DND-41 (cell line): ENCODE measurements at regions not wholly inside any gene's neighbourhood (a gene's known extent, or its start where the extent isn't known, plus 50 kb on each side); places are given as distances from the start of the nearest gene placed in this dataset.

Source experiments
- ATAC-seq: fragments of 200-7000 bp; cut with Tn5 transposase; 3 replicates; pipeline ENCODE4 v1.9.1; 2021; ENCODE audit warnings: low read depth; ENCODE audit not compliant: insufficient read depth
- DNase-seq: peaks from one replicate; pipeline ENCODE4 v3.0.0-alpha.2; 2020
- H2AFZ ChIP-seq: 2 replicates; pipeline ENCODE4 v1.6.0; 2012; ENCODE audit warnings: low read depth, low read length
- H3K27ac ChIP-seq: 2 replicates; pipeline ENCODE4 v1.5.1; 2012; ENCODE audit warnings: low read length, inconsistent platforms
- H3K27me3 ChIP-seq: fragments of 200-600 bp; sonication (generic); 2 replicates; pipeline ENCODE4 v1.6.0; 2012; ENCODE audit warnings: low read length, mild to moderate bottlenecking, inconsistent platforms; ENCODE audit not compliant: insufficient read depth, poor library complexity
- H3K36me3 ChIP-seq: 2 replicates; pipeline ENCODE4 v1.5.1; 2012; ENCODE audit warnings: low read length, inconsistent platforms; ENCODE audit not compliant: insufficient read depth
- H3K4me1 ChIP-seq: 2 replicates; pipeline ENCODE4 v1.5.1; 2012; ENCODE audit warnings: mild to moderate bottlenecking, low read length; ENCODE audit not compliant: insufficient read depth
- H3K4me2 ChIP-seq: 2 replicates; pipeline ENCODE4 v1.6.0; 2012; ENCODE audit warnings: mild to moderate bottlenecking, moderate library complexity, low read length, inconsistent platforms; ENCODE audit not compliant: insufficient read depth
- H3K4me3 ChIP-seq, 2 experiments: fragments of 200-600 bp in 1 of 2; shearing (Covaris generic) in 1 of 2; 2 replicates each; pipeline ENCODE4 v1.5.1; 2012 to 2016; ENCODE audit warnings: inconsistent platforms in 2 of 2, low read length in 2 of 2, mild to moderate bottlenecking in 2 of 2, low read depth in 1 of 2, moderate library complexity in 1 of 2
- H3K79me2 ChIP-seq: 2 replicates; pipeline ENCODE4 v1.6.0; 2012; ENCODE audit warnings: low read length, inconsistent platforms; ENCODE audit not compliant: insufficient read depth
- H3K9ac ChIP-seq: 2 replicates; pipeline ENCODE4 v1.6.0; 2012; ENCODE audit warnings: low read depth, mild to moderate bottlenecking, inconsistent platforms, low read length, moderate library complexity
- H3K9me3 ChIP-seq: 2 replicates; pipeline ENCODE4 v1.5.1; 2012; ENCODE audit warnings: low read length, moderate library complexity, mild to moderate bottlenecking, inconsistent platforms; ENCODE audit not compliant: insufficient read depth, severe bottlenecking
- H4K20me1 ChIP-seq: 2 replicates; pipeline ENCODE4 v1.6.0; 2012; ENCODE audit warnings: low read length; ENCODE audit not compliant: insufficient read depth
- EZH2 ChIP-seq: IDR thresholded peaks from 3 replicates; pipeline ENCODE4 v1.6.1; 2012; ENCODE audit warnings: borderline replicate concordance, low read depth, mild to moderate bottlenecking, moderate library complexity, low read length, inconsistent platforms; ENCODE audit not compliant: severe bottlenecking
- TF ChIP-seq, protein P1 (sequence below): IDR thresholded peaks from 2 replicates; pipeline ENCODE4 v1.5.1; 2012; ENCODE audit warnings: borderline replicate concordance, low read length, moderate library complexity, mild to moderate bottlenecking; ENCODE audit not compliant: poor library complexity, severe bottlenecking; ENCODE audit errors: extremely low read depth

DNA sequence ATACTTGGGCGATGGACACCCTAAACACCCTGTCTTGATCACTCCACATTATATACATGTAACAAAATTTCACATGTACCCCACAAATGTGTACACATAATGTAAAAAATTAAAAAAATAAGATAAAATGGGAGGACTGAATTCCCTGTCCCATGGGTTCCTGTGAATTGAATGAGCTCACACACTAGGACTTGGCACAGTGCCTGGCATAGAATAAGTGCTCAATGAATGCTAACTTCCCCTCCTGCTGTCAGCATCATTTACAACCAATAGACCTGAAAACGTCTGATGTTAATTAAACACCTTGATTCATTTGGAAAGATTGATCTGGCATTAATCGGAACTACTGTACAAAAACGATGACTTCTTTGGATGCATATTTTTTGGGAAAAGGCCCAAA lies 117.3 kb upstream of the ZNF438 start:
- H3K27me3 ChIP-seq = no peaks in the 10 kb centered on the region
- H4K20me1 ChIP-seq = no peaks in the 10 kb centered on the region
- H3K27ac ChIP-seq = peak overlapping the region; percentile 93
- peaks cover 94% of the 10 kb centered on the region for H3K79me2 ChIP-seq
- peaks cover 45% of the 10 kb centered on the region for H3K36me3 ChIP-seq
- H3K4me2 ChIP-seq = peak overlapping the region; percentile 67
- peaks cover 91% of the 10 kb centered on the region for H3K4me1 ChIP-seq
- peak overlapping the region; percentile 74 for H3K9ac ChIP-seq
- peak; percentile 38 for DNase-seq
- no peaks in the 10 kb centered on the region for H3K9me3 ChIP-seq
- no peak for ATAC-seq
- no peak for TF ChIP-seq EZH2
- TF ChIP-seq, protein P1, sequence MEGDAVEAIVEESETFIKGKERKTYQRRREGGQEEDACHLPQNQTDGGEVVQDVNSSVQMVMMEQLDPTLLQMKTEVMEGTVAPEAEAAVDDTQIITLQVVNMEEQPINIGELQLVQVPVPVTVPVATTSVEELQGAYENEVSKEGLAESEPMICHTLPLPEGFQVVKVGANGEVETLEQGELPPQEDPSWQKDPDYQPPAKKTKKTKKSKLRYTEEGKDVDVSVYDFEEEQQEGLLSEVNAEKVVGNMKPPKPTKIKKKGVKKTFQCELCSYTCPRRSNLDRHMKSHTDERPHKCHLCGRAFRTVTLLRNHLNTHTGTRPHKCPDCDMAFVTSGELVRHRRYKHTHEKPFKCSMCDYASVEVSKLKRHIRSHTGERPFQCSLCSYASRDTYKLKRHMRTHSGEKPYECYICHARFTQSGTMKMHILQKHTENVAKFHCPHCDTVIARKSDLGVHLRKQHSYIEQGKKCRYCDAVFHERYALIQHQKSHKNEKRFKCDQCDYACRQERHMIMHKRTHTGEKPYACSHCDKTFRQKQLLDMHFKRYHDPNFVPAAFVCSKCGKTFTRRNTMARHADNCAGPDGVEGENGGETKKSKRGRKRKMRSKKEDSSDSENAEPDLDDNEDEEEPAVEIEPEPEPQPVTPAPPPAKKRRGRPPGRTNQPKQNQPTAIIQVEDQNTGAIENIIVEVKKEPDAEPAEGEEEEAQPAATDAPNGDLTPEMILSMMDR = peak; percentile 21
- H2AFZ ChIP-seq = no peak overlapping the region
- H3K4me3 ChIP-seq = peak overlapping the region; percentile 63 to 68; a peak in 3 of 4 replicates

DNA sequence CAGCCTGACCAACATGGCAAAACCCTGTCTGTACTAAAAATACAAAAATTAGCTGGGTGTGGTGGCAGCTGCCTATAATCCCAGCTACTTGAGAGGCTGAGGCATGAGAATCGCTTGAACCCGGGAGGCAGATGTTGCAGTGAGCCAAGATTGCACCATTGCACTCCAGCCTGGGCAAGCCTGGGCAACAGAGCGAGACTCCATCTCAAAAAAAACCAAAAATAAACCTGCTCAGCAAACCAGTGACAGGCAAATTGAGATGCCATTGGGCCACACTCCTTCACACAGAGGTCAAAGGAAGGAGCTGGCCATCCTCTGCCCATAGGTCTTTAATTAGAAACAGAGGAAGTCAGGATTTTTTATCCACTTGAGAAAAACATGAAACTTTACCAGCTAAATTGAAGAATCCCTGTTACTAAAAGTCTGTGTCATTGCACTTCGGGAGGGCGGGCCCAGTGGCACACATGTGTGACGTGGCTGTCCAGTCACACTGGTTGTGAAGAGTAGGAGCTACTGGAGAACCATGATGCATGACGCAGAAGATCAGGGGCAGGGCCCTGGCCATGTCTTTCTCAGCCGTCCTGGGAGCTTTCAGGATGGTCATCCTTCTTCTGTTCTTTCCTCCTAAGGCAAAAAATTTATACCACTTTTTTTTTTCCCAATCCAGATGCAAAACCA lies 118.3 kb upstream of the ZNF438 start:
- H3K4me3 ChIP-seq = peak overlapping the region in 1 of 2 experiments; percentile 63; a peak in 2 of 4 replicates
- H2AFZ ChIP-seq = no peak overlapping the region
- H3K36me3 ChIP-seq = peaks cover 46% of the 10 kb centered on the region
- H3K4me1 ChIP-seq = peaks cover 83% of the 10 kb centered on the region
- peak overlapping the region; percentile 74 for H3K9ac ChIP-seq
- H3K9me3 ChIP-seq = no peaks in the 10 kb centered on the region
- peaks cover 93% of the 10 kb centered on the region for H3K79me2 ChIP-seq
- peak overlapping the region; percentile 67 for H3K4me2 ChIP-seq
- H3K27ac ChIP-seq = peak overlapping the region; percentile 93
- no peaks in the 10 kb centered on the region for H3K27me3 ChIP-seq
- TF ChIP-seq EZH2 = no peak
- ATAC-seq (no peak), DNase-seq (peak; percentile 18)
- H4K20me1 ChIP-seq = no peaks in the 10 kb centered on the region

GRCh38 chr10:31151301-31151700 lies 119.6 kb upstream of the ZNF438 start:
- H3K4me2 ChIP-seq = peak overlapping the region; percentile 67
- no peaks in the 10 kb centered on the region for H4K20me1 ChIP-seq
- peaks cover 69% of the 10 kb centered on the region for H3K4me1 ChIP-seq
- peaks cover 86% of the 10 kb centered on the region for H3K79me2 ChIP-seq
- H2AFZ ChIP-seq = no peak overlapping the region
- no peak for ATAC-seq
- peak overlapping the region; percentile 93 for H3K27ac ChIP-seq
- H3K9ac ChIP-seq = peak overlapping the region; percentile 74
- no peaks in the 10 kb centered on the region for H3K9me3 ChIP-seq
- no peaks in the 10 kb centered on the region for H3K27me3 ChIP-seq
- peak; percentile 36 for DNase-seq
- no peak for TF ChIP-seq EZH2
- TF ChIP-seq, protein P1 = no peak
- H3K36me3 ChIP-seq = peaks cover 46% of the 10 kb centered on the region
- H3K4me3 ChIP-seq = no peak overlapping the region

GRCh38 chr10:31152421-31153135 lies 120.9 kb upstream of the ZNF438 start:
- Histone ChIP-seq H3K36me3 (peaks cover 52% of the 10 kb centered on the region), H2AFZ (no peak overlapping the region), H3K27me3 (no peaks in the 10 kb centered on the region), H3K4me1 (peaks cover 68% of the 10 kb centered on the region), H3K4me2 (peak overlapping the region; percentile 67), H3K9me3 (no peaks in the 10 kb centered on the region), H3K9ac (0 out of 2 replicates have a peak overlapping the region, but pooled peaks have one; percentile 5), H3K27ac (peak overlapping the region; percentile 61), H3K79me2 (peaks cover 86% of the 10 kb centered on the region), H4K20me1 (no peaks in the 10 kb centered on the region), H3K4me3 (peak overlapping the region in 1 of 2 experiments; percentile 19; a peak in 1 of 4 replicates)
- no peak for TF ChIP-seq EZH2
- TF ChIP-seq, protein P1 = no peak
- ATAC-seq (no peak), DNase-seq (no peak)
